Myocyte (in vitro differentiated cells): ENCODE measurements at regions not wholly inside any gene's neighbourhood (a gene's known extent, or its start where the extent isn't known, plus 50 kb on each side); places are given as distances from the start of the nearest gene placed in this dataset.

ENCODE experiments used
- DNase-seq: peaks from one replicate; pipeline ENCODE4 v3.0.0-alpha.2; 2012; ENCODE audit warnings: low read depth

GRCh38 chrX:11952176-11952720 is 186.0 kb upstream of the FRMPD4 start:
- DNase-seq = no peak

- DNase-seq = no peak
Observed at GRCh38 chrX:11953615-11954014, 184.7 kb upstream of the FRMPD4 start.

GRCh38 chrX:11954176-11954575 is 184.1 kb upstream of the FRMPD4 start:
- no peak for DNase-seq

- DNase-seq = no peak
Observed at GRCh38 chrX:11960031-11960430, 178.2 kb upstream of the FRMPD4 start.

- no peak for DNase-seq
Observed at GRCh38 chrX:11965436-11965835, 172.8 kb upstream of the FRMPD4 start.

- DNase-seq = no peak
Observed at GRCh38 chrX:11967986-11968869, 170.0 kb upstream of the FRMPD4 start.

- DNase-seq = no peak
Observed at GRCh38 chrX:11968991-11969390, 169.3 kb upstream of the FRMPD4 start.

GRCh38 chrX:11970578-11971359 is 167.5 kb upstream of the FRMPD4 start:
- peak; percentile 26 for DNase-seq

- no peak for DNase-seq
Observed at GRCh38 chrX:11976663-11977062, 161.6 kb upstream of the FRMPD4 start.

- DNase-seq = no peak
Observed at GRCh38 chrX:11992271-11992670, 146.0 kb upstream of the FRMPD4 start.

GRCh38 chrX:11995146-11995545 is 143.1 kb upstream of the FRMPD4 start:
- DNase-seq = no peak

GRCh38 chrX:11996810-11997209 is 141.5 kb upstream of the FRMPD4 start:
- DNase-seq = no peak

GRCh38 chrX:11998944-11999343 is 139.3 kb upstream of the FRMPD4 start:
- DNase-seq = no peak

GRCh38 chrX:12002876-12003275 is 135.4 kb upstream of the FRMPD4 start:
- DNase-seq = no peak

GRCh38 chrX:12007881-12008280 is 130.4 kb upstream of the FRMPD4 start:
- DNase-seq = peak; percentile 64

- DNase-seq = no peak
Observed at GRCh38 chrX:12010436-12010835, 127.8 kb upstream of the FRMPD4 start.

GRCh38 chrX:12011075-12011474 is 127.2 kb upstream of the FRMPD4 start:
- DNase-seq = no peak

- DNase-seq = peak; percentile 24
Observed at GRCh38 chrX:12013211-12013618, 125.1 kb upstream of the FRMPD4 start.

GRCh38 chrX:12021698-12022097 is 116.6 kb upstream of the FRMPD4 start:
- no peak for DNase-seq

GRCh38 chrX:12026481-12026880 is 111.8 kb upstream of the FRMPD4 start:
- DNase-seq = no peak

- DNase-seq = no peak
Observed at GRCh38 chrX:12032082-12032481, 106.2 kb upstream of the FRMPD4 start.

- DNase-seq = no peak
Observed at GRCh38 chrX:12034741-12035140, 103.5 kb upstream of the FRMPD4 start.
